KOPT-K1 (cell line): ENCODE measurements at regions not wholly inside any gene's neighbourhood (a gene's known extent, or its start where the extent isn't known, plus 50 kb on each side); places are given as distances from the start of the nearest gene placed in this dataset.
"Not testable (repeated sequence)": the region's sequence is repeated elsewhere in the genome, so short reads cannot be mapped to it uniquely, and the experiment has no call there.

Source experiments
- H3K27ac ChIP-seq: fragments of 200-600 bp; sonication (generic); 2 replicates; pipeline ENCODE4 v1.5.1; 2016; ENCODE audit warnings: antibody characterized with exemption, mild to moderate bottlenecking, low read depth, low read length; ENCODE audit not compliant: poor library complexity, severe bottlenecking
- H3K36me3 ChIP-seq: fragments of 200-600 bp; sonication (generic); 2 replicates; pipeline ENCODE4 v1.5.1; 2017; ENCODE audit warnings: antibody characterized with exemption, mild to moderate bottlenecking, low read length, moderate library complexity; ENCODE audit not compliant: insufficient read depth
- H3K9me3 ChIP-seq: fragments of 200-600 bp; sonication (generic); 2 replicates; pipeline ENCODE4 v1.5.1; 2017; ENCODE audit warnings: antibody characterized with exemption, low read length, mild to moderate bottlenecking; ENCODE audit not compliant: insufficient read depth, poor library complexity, severe bottlenecking

DNA sequence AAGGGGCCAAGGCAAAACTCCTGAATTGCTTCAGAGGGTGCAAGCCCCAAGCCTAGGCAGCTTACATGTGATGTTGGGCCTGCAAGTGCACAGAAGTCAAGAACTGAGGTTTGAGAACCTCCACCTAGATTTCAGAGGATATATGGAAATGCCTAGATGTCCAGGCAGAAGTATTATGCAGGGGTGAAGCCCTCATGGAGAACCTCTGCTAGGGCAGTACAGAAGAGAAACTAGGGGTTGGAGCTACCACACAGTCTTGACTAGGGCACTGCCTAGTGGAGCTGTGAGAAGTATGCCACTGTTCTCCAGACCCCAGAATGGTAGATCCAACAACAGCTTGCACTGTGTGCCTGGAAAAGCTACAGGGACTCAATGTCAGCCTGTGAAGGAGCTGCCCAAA is 179.7 kb upstream of the GJE1 start:
- Histone ChIP-seq H3K9me3 (peaks cover 15% of the 10 kb centered on the region), H3K36me3 (no peaks in the 10 kb centered on the region), H3K27ac (no peak overlapping the region)

- Histone ChIP-seq H3K27ac (no peak overlapping the region), H3K9me3 (no peaks in the 10 kb centered on the region), H3K36me3 (no peaks in the 10 kb centered on the region)
Measured at GRCh38 chr6:141946502-141946901, 186.2 kb upstream of the GJE1 start.

GRCh38 chr6:141938664-141939063 is 194.1 kb upstream of the GJE1 start:
- Histone ChIP-seq H3K36me3 (no peaks in the 10 kb centered on the region), H3K27ac (no peak overlapping the region), H3K9me3 (no peaks in the 10 kb centered on the region)

GRCh38 chr6:141932685-141933084 is 200.0 kb upstream of the GJE1 start:
- Histone ChIP-seq H3K36me3 (no peaks in the 10 kb centered on the region), H3K9me3 (no peaks in the 10 kb centered on the region), H3K27ac (no peak overlapping the region)

- H3K9me3 ChIP-seq, H3K36me3 ChIP-seq, H3K27ac ChIP-seq: not testable (repeated sequence)
Measured at GRCh38 chr6:141926200-141926900, 206.4 kb upstream of the GJE1 start.

DNA sequence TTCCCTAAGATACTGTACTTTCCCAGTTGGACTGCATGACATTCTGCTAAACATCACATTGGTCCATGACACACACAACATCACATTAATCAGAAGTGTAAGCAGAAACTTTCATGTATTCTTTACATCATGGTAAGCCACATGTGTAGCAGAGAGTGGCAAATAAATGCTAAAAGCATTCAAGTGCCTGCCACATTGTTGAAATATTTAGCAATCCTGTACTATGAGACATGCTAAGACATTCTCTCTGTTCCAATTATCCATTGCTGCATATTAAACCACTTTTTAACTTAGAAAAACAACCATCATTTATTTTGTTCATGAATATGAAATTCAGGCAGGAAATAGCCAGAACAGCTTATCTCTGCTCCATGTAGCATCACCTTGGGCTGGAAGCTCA is 207.7 kb upstream of the GJE1 start:
- no peak overlapping the region for H3K27ac ChIP-seq
- no peaks in the 10 kb centered on the region for H3K36me3 ChIP-seq
- H3K9me3 ChIP-seq, result no peaks in the 10 kb centered on the region

DNA sequence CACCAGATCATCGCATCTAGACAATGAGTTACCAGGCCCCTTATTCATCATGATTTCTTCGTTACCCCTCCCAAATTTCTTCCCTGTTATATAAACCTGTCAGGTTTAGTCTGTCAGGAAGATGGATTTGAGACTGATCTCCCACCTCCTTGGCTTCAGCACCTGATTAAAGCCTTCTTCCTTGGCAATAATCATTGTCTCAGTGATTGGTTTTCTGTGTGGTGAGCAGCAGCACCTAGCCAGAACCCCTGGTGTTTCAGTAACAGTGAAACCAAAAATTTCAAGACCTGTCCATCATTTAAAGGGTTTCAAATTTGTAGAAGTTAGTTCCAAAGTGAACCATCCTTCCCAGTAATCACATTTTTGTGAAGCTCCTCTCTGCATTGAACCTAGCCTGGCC is 209.8 kb upstream of the GJE1 start:
- Histone ChIP-seq H3K9me3 (no peaks in the 10 kb centered on the region), H3K36me3 (no peaks in the 10 kb centered on the region), H3K27ac (no peak overlapping the region)

GRCh38 chr6:141916682-141917505 is 215.8 kb upstream of the GJE1 start:
- H3K27ac ChIP-seq, H3K36me3 ChIP-seq, H3K9me3 ChIP-seq: not testable (repeated sequence)

DNA sequence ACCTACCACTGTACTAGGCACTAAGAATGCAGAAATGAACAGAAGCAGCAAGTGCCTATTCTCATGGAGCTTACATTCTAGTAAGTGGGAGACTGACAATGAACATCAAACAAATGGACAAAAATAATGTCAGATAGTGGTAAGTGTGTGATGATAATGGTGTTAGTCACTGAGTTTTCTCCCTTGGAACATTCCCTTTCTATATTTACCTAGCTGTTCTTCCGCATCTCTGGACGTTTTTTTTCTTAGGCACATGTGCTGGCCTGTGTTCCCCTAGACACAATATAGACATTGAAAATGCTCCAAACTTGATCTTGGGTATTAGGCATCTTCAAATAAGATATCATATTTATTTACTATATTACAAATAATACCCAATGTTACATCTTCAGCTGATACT is 218.1 kb upstream of the GJE1 start:
- Histone ChIP-seq H3K36me3 (no peaks in the 10 kb centered on the region), H3K27ac (no peak overlapping the region), H3K9me3 (no peaks in the 10 kb centered on the region)

GRCh38 chr6:141906569-141907080 is 226.1 kb upstream of the GJE1 start:
- Histone ChIP-seq H3K36me3 (no peaks in the 10 kb centered on the region), H3K27ac (no peak overlapping the region)

DNA sequence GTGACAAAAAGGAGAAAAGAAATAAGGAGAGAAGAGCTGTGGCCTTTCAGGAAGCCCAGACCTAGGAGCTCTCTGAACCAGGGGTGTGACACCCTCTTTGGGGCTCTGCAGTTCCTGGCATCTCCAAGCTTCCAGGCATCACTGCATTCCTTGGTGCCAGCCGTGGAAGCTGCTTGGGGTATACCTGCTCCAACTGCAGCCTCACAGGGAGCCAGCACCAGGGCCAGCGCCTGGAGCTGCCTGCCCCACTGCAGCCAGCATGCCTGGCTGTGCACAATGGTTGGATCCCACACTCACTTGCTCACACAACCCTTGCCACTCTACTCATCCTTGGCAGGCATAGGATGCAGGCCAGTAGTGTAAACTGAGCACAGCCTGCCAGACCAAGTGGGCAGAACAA is 242.1 kb upstream of the GJE1 start:
- no peak overlapping the region for H3K27ac ChIP-seq
- H3K36me3 ChIP-seq, result no peaks in the 10 kb centered on the region
- H3K9me3 ChIP-seq, result no peaks in the 10 kb centered on the region

More at GRCh38 chr6:141906569-141907080, 226.1 kb upstream of the GJE1 start:
- H3K9me3 ChIP-seq, result no peaks in the 10 kb centered on the region

- H3K36me3 ChIP-seq, result no peaks in the 10 kb centered on the region
- H3K27ac ChIP-seq, result no peak overlapping the region
- H3K9me3 ChIP-seq, result no peaks in the 10 kb centered on the region
Measured at GRCh38 chr6:141884850-141885249, 247.9 kb upstream of the GJE1 start.

- H3K36me3 ChIP-seq, result no peaks in the 10 kb centered on the region
- no peaks in the 10 kb centered on the region for H3K9me3 ChIP-seq
- no peak overlapping the region for H3K27ac ChIP-seq
Measured at GRCh38 chr6:141878686-141879085, 254.0 kb upstream of the GJE1 start.

GRCh38 chr6:141877275-141877983 is 255.3 kb upstream of the GJE1 start:
- no peak overlapping the region for H3K27ac ChIP-seq
- no peaks in the 10 kb centered on the region for H3K9me3 ChIP-seq
- no peaks in the 10 kb centered on the region for H3K36me3 ChIP-seq

GRCh38 chr6:141874930-141875602 is 257.7 kb upstream of the GJE1 start:
- Histone ChIP-seq H3K36me3 (no peaks in the 10 kb centered on the region), H3K9me3 (no peaks in the 10 kb centered on the region), H3K27ac (no peak overlapping the region)
